ENCODE measurements at regions not wholly inside any gene's neighbourhood (a gene's known extent, or its start where the extent isn't known, plus 50 kb on each side); places are given as distances from the start of the nearest gene placed in this dataset.

- TF ChIP-seq POLR2A (IDR thresholded peaks at IDR 0.05) (no peak), CTCF (IDR thresholded peaks at IDR 0.05) (no peak)
- no peak overlapping the region for H3K27ac ChIP-seq
- H3K36me3 ChIP-seq: no peaks in the 10 kb centered on the region
- no peak overlapping the region for H3K4me3 ChIP-seq (replicated peaks in 1 of 3)
- DNase-seq: no peak
- H3K27me3 ChIP-seq: no peaks in the 10 kb centered on the region
- H3K9me3 ChIP-seq: no peaks in the 10 kb centered on the region
- 69 to 78% methylated on average over 6 to 8 of the region's 8 CpGs for WGBS, 2 donors
- no peaks in the 10 kb centered on the region for H3K4me1 ChIP-seq
- intact Hi-C loops (cut with DNase I): no loop called here
Observed at GRCh38 chr4:77376788-77377460, 219.9 kb downstream of the CCNG2 start.

GRCh38 chr4:77384094-77384493, 221.5 kb upstream of the CXCL13 start:
- intact Hi-C loops (cut with DNase I): no loop called here

GRCh38 chr4:77385124-77385969, 220.3 kb upstream of the CXCL13 start:
- DNase-seq: peak; percentile 72 to 75
- H3K9me3 ChIP-seq: no peaks in the 10 kb centered on the region
- peak; percentile 42 to 94 (median 80) for TF ChIP-seq CTCF (IDR thresholded peaks at IDR 0.05)
- no peak for TF ChIP-seq POLR2A (IDR thresholded peaks at IDR 0.05)
- no peaks in the 10 kb centered on the region for H3K27me3 ChIP-seq
- H3K4me1 ChIP-seq: no peaks in the 10 kb centered on the region
- H3K36me3 ChIP-seq: no peaks in the 10 kb centered on the region
- WGBS, 2 donors: 0% methylated on average over 4 of the region's 4 CpGs
- intact Hi-C loops (cut with DNase I): loop anchor here (5.0 kb wide), 2 partner anchors 52 to 212 kb away; no protein-coding TSS in a partner anchor
- no peak overlapping the region for H3K27ac ChIP-seq
- H3K4me3 ChIP-seq (replicated peaks in 1 of 3): no peak overlapping the region

More at GRCh38 chr4:77384094-77384493, 221.5 kb upstream of the CXCL13 start:
- Histone ChIP-seq H3K9me3 (no peaks in the 10 kb centered on the region), H3K27ac (no peak overlapping the region), H3K4me3 (replicated peaks in 1 of 3) (no peak overlapping the region), H3K27me3 (no peaks in the 10 kb centered on the region), H3K36me3 (no peaks in the 10 kb centered on the region), H3K4me1 (no peaks in the 10 kb centered on the region)
- TF ChIP-seq CTCF (IDR thresholded peaks at IDR 0.05) (no peak), POLR2A (IDR thresholded peaks at IDR 0.05) (no peak)
- no peak for DNase-seq

- Histone ChIP-seq H3K36me3 (no peaks in the 10 kb centered on the region), H3K4me3 (replicated peaks in 1 of 3) (no peak overlapping the region), H3K27ac (no peak overlapping the region), H3K27me3 (no peaks in the 10 kb centered on the region), H3K9me3 (no peaks in the 10 kb centered on the region), H3K4me1 (peaks cover 4 to 6% of the 10 kb centered on the region in 2 donors)
- 75 to 76% methylated on average over 5 of the region's 5 CpGs for WGBS, 2 donors
- no peak for DNase-seq
- TF ChIP-seq CTCF (IDR thresholded peaks at IDR 0.05): no peak
- no peak for TF ChIP-seq POLR2A (IDR thresholded peaks at IDR 0.05)
- intact Hi-C loops (cut with DNase I): no loop called here
Observed at GRCh38 chr4:77393996-77394395, 211.6 kb upstream of the CXCL13 start.

GRCh38 chr4:77395481-77395880, 210.1 kb upstream of the CXCL13 start:
- peaks cover 4 to 6% of the 10 kb centered on the region in 2 donors for H3K4me1 ChIP-seq
- no peak overlapping the region for H3K27ac ChIP-seq
- no peaks in the 10 kb centered on the region for H3K36me3 ChIP-seq
- DNase-seq: no peak
- H3K9me3 ChIP-seq: no peaks in the 10 kb centered on the region
- H3K27me3 ChIP-seq: no peaks in the 10 kb centered on the region
- no peak for TF ChIP-seq CTCF (IDR thresholded peaks at IDR 0.05)
- no peak for TF ChIP-seq POLR2A (IDR thresholded peaks at IDR 0.05)
- H3K4me3 ChIP-seq (replicated peaks in 1 of 3): no peak overlapping the region
- intact Hi-C loops (cut with DNase I): no loop called here
- WGBS, 2 donors: 83 to 95% methylated on average over 1 of the region's 1 CpG

All from thyroid gland (tissue), 4 donors.